Fibroblast of villous mesenchyme (primary cell): ENCODE measurements at regions not wholly inside any gene's neighbourhood (a gene's known extent, or its start where the extent isn't known, plus 50 kb on each side); places are given as distances from the start of the nearest gene placed in this dataset.

ENCODE experiments used
- DNase-seq: peaks from one replicate; pipeline ENCODE4 v3.0.0-alpha.2; 2010; ENCODE audit warnings: low read depth
- H3K4me3 ChIP-seq: 2 replicates; pipeline ENCODE4 v1.5.1; 2011; ENCODE audit warnings: low read depth, mild to moderate bottlenecking, low read length
- TF ChIP-seq, protein P1 (sequence below): IDR thresholded peaks from 2 replicates; pipeline ENCODE4 v1.5.1; 2012; ENCODE audit warnings: low read depth, mild to moderate bottlenecking, low read length; ENCODE audit not compliant: insufficient read depth

DNA sequence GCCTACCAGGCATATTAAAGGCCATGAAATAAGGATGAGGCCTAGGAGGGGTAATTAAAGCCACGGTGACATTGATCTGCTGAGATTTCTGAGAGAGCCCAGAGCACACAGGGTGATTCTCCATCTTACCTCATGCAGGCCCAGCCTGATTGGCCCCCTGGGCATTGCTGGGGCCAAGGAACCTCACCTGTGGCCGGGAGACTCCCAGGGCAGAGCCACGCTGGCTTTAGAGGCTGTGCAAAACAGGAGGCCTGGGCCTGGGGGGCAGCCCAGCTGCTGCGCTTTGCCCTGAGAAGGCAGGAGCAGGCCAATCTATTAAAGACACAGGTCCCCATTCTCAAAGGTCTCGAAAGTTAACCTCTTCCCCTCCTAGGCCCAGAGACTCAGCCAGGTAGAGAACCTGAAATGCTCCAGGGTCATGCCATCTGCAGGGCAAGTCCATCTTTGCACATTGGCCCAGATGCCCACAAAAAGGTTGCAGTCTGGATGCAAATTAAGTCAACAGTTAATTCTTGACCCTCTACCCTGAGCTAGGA is 1099.7 kb downstream of the BCL11B start:
- TF ChIP-seq, protein P1, sequence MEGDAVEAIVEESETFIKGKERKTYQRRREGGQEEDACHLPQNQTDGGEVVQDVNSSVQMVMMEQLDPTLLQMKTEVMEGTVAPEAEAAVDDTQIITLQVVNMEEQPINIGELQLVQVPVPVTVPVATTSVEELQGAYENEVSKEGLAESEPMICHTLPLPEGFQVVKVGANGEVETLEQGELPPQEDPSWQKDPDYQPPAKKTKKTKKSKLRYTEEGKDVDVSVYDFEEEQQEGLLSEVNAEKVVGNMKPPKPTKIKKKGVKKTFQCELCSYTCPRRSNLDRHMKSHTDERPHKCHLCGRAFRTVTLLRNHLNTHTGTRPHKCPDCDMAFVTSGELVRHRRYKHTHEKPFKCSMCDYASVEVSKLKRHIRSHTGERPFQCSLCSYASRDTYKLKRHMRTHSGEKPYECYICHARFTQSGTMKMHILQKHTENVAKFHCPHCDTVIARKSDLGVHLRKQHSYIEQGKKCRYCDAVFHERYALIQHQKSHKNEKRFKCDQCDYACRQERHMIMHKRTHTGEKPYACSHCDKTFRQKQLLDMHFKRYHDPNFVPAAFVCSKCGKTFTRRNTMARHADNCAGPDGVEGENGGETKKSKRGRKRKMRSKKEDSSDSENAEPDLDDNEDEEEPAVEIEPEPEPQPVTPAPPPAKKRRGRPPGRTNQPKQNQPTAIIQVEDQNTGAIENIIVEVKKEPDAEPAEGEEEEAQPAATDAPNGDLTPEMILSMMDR = no peak
- no peak overlapping the region for H3K4me3 ChIP-seq
- no peak for DNase-seq

DNA sequence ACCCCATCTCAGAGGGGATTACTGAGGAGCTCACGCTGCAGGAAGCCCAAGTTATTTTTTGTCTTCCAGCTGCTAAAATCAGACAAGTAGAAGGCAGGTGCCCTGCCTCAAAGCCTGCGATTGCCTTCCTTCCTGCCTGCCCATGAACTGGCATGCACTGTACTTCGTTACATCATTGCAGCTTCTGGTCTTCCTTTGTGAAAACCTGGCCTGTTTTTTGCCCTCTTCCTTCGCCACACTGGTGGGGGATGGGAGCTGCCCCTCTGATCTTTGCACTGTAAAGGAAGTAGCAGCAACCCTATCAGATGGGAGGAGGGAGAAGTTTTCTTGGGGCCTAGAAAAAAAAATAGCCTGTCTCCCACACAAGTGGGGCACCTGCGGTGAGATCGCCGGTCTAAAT is 1098.7 kb downstream of the BCL11B start:
- no peak overlapping the region for H3K4me3 ChIP-seq

DNA sequence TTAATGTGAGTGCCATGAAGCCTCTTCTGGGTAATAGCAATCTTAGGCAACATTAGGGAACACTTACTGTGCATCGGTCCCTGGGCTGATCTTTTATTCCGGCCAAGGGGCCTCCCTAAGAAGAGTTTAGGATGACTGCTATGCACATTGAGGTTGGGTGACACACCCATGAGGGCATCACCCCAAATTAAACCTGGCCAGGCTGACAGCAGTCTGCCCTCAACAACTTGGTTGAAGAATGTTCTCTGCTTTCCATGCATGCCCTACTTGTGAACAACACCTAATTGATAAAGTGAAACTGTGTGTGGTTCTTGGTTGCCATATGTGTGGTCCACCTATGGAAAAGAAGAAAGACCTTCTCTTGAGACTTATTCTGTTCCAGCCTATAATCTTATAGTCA is 1098.0 kb downstream of the BCL11B start:
- TF ChIP-seq, protein P1 = no peak
- no peak overlapping the region for H3K4me3 ChIP-seq
- DNase-seq = no peak

More for the DNA sequence above, 1098.7 kb downstream of the BCL11B start:
- DNase-seq = no peak
- TF ChIP-seq, protein P1 = no peak

DNA sequence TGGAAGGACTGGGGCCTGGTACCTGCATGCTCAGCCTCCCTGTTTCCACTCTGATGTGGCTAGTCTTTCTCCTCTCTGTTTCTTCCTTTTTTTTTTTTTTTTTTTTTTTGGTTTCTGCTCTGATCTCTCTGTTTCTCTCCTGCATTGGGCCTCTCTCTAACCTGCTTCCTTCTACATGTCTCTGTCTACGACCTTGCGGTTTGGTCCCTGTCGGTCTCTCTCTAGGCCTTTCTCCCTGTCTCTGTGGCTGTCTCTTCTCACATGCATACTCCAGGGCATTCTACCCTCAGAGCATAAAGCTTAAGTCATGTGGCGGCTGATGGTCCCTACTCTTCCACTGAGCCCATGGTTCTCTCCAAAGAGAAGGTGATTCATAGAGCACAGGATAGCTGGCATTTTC is 1096.6 kb downstream of the BCL11B start:
- TF ChIP-seq, protein P1 = no peak
- no peak for DNase-seq
- no peak overlapping the region for H3K4me3 ChIP-seq

DNA sequence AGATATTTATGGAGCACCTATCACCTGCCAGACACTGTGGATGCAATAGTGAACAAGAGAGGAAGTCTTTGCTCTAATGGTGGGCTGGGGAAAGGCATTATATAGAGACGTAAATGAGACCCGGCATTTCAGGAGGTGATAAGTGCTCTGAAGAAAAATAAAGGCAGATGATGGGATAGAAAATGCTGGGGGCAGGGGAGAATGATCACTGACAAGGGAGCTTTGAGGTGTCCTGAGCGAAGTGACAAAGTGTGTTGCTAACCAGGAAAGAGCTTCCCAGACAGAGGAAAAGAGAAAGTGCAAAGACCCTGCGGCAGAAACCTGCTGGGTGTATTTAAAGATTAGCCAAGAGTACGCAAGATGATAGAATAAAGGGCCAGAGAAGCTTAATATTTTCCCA is 1096.1 kb downstream of the BCL11B start:
- no peak overlapping the region for H3K4me3 ChIP-seq
- TF ChIP-seq, protein P1 = no peak
- DNase-seq = no peak

DNA sequence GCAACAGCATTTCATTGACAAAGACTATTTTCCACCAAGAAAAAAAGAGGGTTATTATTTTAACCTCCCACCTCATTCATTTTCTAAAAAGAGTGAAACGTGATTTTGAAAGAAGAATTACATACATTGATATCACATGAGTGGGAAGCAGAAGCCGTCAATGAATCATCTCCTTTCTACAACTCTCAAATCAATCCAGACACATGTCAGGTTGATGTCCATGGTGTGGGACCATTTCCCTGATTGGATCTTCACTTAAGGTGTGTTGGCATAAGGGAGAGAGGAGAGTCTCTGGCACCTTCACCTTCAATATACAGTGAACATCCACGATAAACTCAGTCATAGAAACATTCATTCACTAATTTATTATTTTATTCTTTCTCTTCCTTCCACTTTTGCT is 1095.1 kb downstream of the BCL11B start:
- TF ChIP-seq, protein P1 = no peak
- DNase-seq = no peak

DNA sequence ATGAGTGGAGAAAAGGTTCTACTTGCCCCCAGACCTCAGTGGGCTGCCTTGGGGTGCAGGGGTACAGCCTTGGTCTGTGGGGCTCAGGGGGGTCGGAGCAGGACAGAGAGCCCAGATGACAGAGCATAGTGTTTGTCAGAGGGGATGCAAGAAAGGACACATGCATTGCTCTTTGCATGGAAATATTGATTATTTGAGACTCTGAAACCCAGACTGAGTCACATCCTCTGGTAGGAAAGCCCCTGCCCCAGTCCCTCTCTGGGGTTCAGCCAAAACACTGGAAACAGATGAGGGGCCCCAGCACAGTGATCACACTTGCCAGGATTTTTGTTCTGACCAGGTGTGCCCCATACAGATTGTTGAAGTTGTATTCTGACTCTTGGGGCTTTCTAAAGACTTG is 1094.4 kb downstream of the BCL11B start:
- TF ChIP-seq, protein P1 = no peak
- no peak for DNase-seq
- H3K4me3 ChIP-seq = no peak overlapping the region

More for the DNA sequence above, 1095.1 kb downstream of the BCL11B start:
- no peak overlapping the region for H3K4me3 ChIP-seq
